Fibroblast of skin of back (primary cell): ENCODE measurements at regions not wholly inside any gene's neighbourhood (a gene's known extent, or its start where the extent isn't known, plus 50 kb on each side); places are given as distances from the start of the nearest gene placed in this dataset.
"Not testable (repeated sequence)": the region's sequence is repeated elsewhere in the genome, so short reads cannot be mapped to it uniquely, and the experiment has no call there.

Source experiments
- DNase-seq: peaks from one replicate; pipeline ENCODE4 v3.0.0-alpha.2; 2013

- DNase-seq = not testable (repeated sequence)
Measured at GRCh38 chr2:87360927-87361326, 339.3 kb upstream of the PLGLB1 start.

GRCh38 chr2:87361805-87362204, 340.2 kb upstream of the PLGLB1 start:
- not testable (repeated sequence) for DNase-seq

GRCh38 chr2:87364379-87364778, 342.7 kb upstream of the PLGLB1 start:
- DNase-seq = not testable (repeated sequence)

GRCh38 chr2:87365038-87365437, 343.4 kb upstream of the PLGLB1 start:
- DNase-seq = not testable (repeated sequence)

- DNase-seq = not testable (repeated sequence)
Measured at GRCh38 chr2:87386063-87386560, 361.8 kb upstream of the PLGLB2 start.

- DNase-seq = not testable (repeated sequence)
Measured at GRCh38 chr2:87395784-87396183, 352.1 kb upstream of the PLGLB2 start.

- not testable (repeated sequence) for DNase-seq
Measured at GRCh38 chr2:87396551-87397265, 351.2 kb upstream of the PLGLB2 start.

GRCh38 chr2:87397276-87398065, 350.4 kb upstream of the PLGLB2 start:
- DNase-seq = not testable (repeated sequence)

- DNase-seq = not testable (repeated sequence)
Measured at GRCh38 chr2:87398567-87399305, 349.2 kb upstream of the PLGLB2 start.

GRCh38 chr2:87401726-87402345, 346.1 kb upstream of the PLGLB2 start:
- DNase-seq = no peak

GRCh38 chr2:87403893-87404175, 344.1 kb upstream of the PLGLB2 start:
- DNase-seq = no peak

- not testable (repeated sequence) for DNase-seq
Measured at GRCh38 chr2:87404411-87405255, 343.3 kb upstream of the PLGLB2 start.

- not testable (repeated sequence) for DNase-seq
Measured at GRCh38 chr2:87405531-87406216, 342.2 kb upstream of the PLGLB2 start.

GRCh38 chr2:87406406-87407175, 341.3 kb upstream of the PLGLB2 start:
- DNase-seq = not testable (repeated sequence)

- not testable (repeated sequence) for DNase-seq
Measured at GRCh38 chr2:87409601-87410000, 338.3 kb upstream of the PLGLB2 start.

- DNase-seq = not testable (repeated sequence)
Measured at GRCh38 chr2:87410371-87410770, 337.5 kb upstream of the PLGLB2 start.

GRCh38 chr2:87412036-87412820, 335.7 kb upstream of the PLGLB2 start:
- not testable (repeated sequence) for DNase-seq

- not testable (repeated sequence) for DNase-seq
Measured at GRCh38 chr2:87414331-87414730, 333.6 kb upstream of the PLGLB2 start.
